ENCODE measurements at regions not wholly inside any gene's neighbourhood (a gene's known extent, or its start where the extent isn't known, plus 50 kb on each side); places are given as distances from the start of the nearest gene placed in this dataset.
"Not testable (repeated sequence)": the region's sequence is repeated elsewhere in the genome, so short reads cannot be mapped to it uniquely, and the experiment has no call there.

DNA sequence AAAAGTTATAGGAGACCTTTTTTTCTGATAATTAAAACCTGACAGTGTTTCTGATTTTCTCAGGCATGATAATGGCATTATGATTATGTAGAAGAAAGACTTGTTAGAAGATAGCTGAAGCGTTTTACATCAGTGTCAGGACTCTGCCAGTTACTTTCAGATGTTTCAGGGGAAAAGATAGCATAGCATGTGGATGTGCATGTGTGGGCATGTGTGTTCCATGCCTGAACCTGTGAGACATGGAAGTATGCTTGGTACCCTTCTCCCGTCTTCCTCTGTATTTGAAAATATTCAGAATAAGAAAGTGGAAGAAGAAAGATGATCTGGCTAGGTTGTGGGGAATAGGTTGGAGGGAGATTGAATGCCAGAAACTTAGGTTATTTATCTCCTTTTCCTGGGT lies 113.1 kb upstream of the PCAT7 start:
- TF ChIP-seq, protein P1, sequence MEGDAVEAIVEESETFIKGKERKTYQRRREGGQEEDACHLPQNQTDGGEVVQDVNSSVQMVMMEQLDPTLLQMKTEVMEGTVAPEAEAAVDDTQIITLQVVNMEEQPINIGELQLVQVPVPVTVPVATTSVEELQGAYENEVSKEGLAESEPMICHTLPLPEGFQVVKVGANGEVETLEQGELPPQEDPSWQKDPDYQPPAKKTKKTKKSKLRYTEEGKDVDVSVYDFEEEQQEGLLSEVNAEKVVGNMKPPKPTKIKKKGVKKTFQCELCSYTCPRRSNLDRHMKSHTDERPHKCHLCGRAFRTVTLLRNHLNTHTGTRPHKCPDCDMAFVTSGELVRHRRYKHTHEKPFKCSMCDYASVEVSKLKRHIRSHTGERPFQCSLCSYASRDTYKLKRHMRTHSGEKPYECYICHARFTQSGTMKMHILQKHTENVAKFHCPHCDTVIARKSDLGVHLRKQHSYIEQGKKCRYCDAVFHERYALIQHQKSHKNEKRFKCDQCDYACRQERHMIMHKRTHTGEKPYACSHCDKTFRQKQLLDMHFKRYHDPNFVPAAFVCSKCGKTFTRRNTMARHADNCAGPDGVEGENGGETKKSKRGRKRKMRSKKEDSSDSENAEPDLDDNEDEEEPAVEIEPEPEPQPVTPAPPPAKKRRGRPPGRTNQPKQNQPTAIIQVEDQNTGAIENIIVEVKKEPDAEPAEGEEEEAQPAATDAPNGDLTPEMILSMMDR (IDR thresholded peaks at IDR 0.05; ENCODE audit: insufficient read depth, low read depth, low read length, missing control alignments) = no peak
- DNase-seq (ENCODE audit: low read depth) = no peak
- H3K4me3 ChIP-seq (ENCODE audit: low read depth, low read length) = no peak overlapping the region

DNA sequence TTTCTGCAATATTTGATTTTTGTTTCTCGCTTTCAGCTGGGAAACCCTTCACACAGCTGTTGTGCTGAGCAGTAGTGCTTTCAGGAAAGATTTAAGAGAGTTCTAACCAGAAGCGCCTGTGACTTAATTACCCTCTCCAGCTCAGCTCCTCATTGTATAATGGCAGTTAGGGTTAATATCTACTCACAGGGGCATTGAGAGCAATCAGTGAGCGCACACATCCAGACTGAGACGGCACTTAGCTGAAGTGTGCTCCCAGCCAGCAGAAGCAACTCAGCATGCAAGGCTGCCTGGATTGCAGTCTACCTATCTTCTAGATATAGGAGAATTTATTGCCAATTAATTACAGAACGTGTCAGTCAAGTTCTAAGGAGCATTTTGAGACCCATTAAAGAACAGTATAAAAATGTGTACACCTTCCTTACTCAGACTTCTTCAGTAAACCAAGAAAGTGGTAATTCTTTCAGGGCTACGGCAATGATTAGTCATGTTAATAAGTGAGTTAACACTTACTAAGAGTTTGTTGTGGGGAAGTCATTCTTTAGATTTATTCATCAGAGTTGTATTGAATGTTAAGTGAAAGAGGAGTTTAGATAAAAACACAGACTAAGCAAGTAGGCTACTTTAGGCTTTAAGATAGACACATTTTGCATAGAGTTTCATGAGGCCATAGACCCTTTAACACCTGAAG lies 111.7 kb upstream of the PCAT7 start:
- H3K4me3 ChIP-seq (ENCODE audit: low read depth, low read length) = no peak overlapping the region
- TF ChIP-seq, protein P1 (IDR thresholded peaks at IDR 0.05; ENCODE audit: insufficient read depth, low read depth, low read length, missing control alignments) = no peak
- DNase-seq (ENCODE audit: low read depth) = no peak

DNA sequence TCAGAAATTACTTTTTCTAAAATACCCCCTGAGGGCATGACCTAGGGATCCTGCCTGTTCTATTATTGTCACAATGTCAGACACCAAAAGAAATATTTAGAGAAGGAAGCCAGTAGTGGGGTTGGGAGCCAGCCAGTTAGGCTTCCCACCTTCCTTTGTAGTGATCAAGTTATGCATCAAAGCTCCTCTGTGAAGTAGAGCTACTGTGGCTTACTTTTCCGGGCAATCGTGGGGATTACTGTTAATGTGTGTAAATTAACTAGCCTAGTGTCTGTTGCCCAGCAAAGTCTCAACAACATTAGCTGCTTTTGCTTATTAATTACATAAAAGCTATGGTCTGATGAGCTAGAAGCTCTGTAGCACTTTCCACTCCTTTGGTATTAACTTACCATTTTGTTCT lies 109.0 kb upstream of the PCAT7 start:
- TF ChIP-seq, protein P1 (IDR thresholded peaks at IDR 0.05; ENCODE audit: insufficient read depth, low read depth, low read length, missing control alignments) = no peak
- DNase-seq (ENCODE audit: low read depth) = no peak

DNA sequence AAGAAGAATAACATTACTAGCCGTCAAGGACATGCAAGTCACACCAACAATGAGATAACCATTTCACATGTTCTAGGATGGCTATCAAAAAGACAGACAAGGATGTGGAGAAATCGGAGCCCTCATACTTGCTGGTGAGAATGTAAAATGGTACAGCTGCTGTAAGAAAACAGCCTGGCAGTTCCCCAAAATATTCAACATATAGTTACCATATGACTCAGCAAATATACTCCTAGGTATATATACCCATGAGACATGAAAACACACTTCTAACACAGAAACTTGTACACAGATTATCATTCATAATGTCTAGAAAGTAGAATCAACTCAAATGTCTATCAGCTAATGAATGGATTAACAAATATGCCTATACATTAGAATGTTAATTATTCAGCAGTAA lies 105.4 kb upstream of the PCAT7 start:
- DNase-seq (ENCODE audit: low read depth) = peak; percentile 9
- TF ChIP-seq, protein P1 (IDR thresholded peaks at IDR 0.05; ENCODE audit: insufficient read depth, low read depth, low read length, missing control alignments) = no peak
- H3K4me3 ChIP-seq (ENCODE audit: low read depth, low read length) = no peak overlapping the region

More for the DNA sequence above, 109.0 kb upstream of the PCAT7 start:
- no peak overlapping the region for H3K4me3 ChIP-seq (ENCODE audit: low read depth, low read length)

DNA sequence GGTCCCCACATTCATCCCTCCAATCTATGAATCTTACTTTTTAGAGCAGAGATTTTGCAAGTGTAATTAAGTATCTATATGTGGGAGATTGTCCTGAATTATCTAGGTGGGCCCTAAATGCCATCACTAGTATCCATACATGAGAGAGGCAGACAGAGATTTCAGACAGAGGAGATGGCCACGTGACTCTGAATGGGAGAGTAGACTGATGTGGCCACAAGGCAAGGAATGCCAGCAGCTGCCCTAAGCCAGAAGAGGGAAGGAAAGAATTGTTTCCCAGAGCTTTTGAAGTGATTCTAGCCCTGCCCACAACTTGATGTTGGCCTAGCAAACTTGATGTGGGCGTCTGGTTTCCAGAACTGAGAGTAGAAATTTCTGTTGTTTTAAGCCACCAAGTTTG lies 90.1 kb upstream of the PCAT7 start:
- H3K4me3 ChIP-seq (ENCODE audit: low read depth, low read length) = no peak overlapping the region
- DNase-seq (ENCODE audit: low read depth) = no peak
- TF ChIP-seq, protein P1 (IDR thresholded peaks at IDR 0.05; ENCODE audit: insufficient read depth, low read depth, low read length, missing control alignments) = no peak

DNA sequence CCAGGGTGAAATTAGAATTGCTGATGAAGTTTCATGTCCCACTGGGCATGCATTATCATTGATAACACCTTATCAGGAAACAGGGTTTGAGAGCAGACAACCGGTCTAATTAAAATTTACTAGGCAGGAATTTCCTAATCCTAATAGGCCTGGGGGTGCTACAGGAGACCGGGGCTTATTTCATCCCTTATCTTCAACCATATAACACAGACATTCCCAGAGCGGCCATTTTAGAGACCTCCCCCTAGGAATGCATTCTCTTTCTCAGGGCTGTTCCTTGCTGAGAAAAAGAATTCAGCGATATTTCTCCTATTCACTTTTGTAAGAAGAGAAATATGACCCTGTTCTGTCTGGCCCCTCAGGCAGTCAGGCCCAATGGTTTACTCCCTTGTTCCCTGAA lies 82.8 kb upstream of the PCAT7 start:
- not testable (repeated sequence) for DNase-seq (ENCODE audit: low read depth); H3K4me3 ChIP-seq (ENCODE audit: low read depth, low read length)

DNA sequence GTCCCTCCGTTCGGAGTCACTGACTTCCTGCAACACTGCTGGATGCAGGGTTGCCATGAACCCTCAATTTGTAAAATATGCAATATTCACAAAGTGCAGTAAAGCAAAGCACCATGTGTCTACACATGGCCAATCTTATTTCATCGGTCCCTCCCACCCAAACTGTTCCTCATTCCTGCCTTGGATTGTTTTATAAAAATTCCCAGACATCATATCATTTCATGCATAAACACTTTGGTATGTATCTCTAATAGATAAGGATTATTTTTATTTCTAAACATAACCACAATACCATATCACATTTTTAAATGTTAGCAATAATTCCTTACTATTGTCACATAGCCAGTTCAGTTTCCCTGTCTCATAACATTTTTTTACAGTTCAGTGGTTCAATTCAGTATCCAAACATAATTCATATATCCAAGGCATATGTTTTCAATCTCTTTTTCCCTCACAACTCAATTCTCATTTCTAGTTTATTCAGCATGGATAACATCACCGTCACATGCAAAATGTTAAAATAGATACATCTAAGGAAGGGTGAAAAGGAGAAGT lies 82.0 kb upstream of the PCAT7 start:
- DNase-seq (ENCODE audit: low read depth) = no peak
- no peak overlapping the region for H3K4me3 ChIP-seq (ENCODE audit: low read depth, low read length)
- TF ChIP-seq, protein P1 (IDR thresholded peaks at IDR 0.05; ENCODE audit: insufficient read depth, low read depth, low read length, missing control alignments) = no peak
